HL-60/S4 treated with retinoic acid at 250 ng/mL for 4 days and 3 days (cell line): ENCODE measurements at regions not wholly inside any gene's neighbourhood (a gene's known extent, or its start where the extent isn't known, plus 50 kb on each side); places are given as distances from the start of the nearest gene placed in this dataset.

ENCODE experiments used
- in situ Hi-C: fragments of 300-500 bp; cut with MboI; formaldehyde crosslinking; loops from 2 replicates; pipeline ENCODE4 v1.7.0; 2022; ENCODE audit warnings: low sequenced_read_pairs

DNA sequence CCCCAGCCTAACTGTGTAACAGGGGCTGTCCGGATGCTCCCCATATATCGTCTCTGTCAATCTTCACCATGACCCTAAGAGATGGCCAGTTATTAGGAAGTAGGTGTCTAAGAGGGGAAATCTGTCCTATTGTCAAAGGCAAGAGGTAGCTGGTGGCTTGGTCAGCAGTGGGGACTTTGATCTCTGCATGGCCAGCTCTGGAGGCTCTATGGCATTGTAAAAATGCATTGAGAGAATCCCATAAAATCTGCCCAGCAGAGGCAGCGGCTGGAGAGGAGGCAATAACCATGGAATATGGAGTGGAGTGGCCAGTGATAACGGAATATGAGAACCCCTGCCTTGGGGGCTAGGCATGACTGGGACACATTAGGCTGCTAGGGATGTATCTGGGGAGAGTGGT, 88.8 kb downstream of the MRM1 start:
- in situ Hi-C loops, result loop anchor here (25.0 kb wide), 1 partner anchor 103 kb away; the partner anchor contains the start of gene DHRS11

DNA sequence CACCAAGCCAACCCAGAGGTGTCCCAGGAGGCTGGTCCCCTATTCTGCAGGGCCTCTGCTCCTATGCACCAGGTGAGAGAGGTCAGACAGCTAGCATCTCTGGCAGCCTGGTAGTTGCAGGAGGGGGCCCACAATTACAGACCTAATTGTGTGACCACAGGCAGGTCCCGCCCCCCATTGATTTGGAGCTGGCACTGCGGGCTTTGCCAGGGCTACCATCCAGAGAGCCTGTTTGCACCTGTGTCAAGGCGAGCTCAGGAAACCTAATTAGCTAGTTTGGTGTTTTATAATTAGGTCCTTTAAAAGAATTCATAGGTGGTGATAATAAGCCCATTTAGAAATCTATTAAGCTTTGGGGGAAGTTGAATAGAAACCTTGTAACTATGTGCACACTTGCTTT, 90.2 kb downstream of the MRM1 start:
- in situ Hi-C loops, result loop anchor here (25.0 kb wide), 1 partner anchor 104 kb away; the partner anchor contains the start of gene DHRS11

DNA sequence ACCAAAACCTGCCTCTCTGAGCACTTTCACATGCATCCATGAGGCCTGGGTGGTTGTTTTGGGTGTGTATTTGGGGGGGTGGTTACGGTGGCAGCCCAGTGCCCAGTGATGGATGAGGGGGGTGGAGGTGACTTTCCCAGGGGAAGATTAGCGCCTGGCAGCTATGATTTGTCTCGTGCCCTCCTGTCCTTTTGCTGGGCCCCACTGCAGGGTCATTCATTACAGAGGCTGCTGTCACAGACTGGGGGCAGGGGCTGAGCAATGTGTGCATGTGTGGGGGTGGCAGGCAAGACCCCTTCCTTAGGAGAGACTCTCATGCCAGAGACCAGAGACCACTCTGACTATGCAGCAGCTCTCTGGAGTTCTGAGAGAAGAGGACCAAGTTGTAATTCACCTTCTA, 93.7 kb downstream of the MRM1 start:
- in situ Hi-C loops, result loop anchor here (25.0 kb wide), 1 partner anchor 108 kb away; the partner anchor contains the start of gene DHRS11

DNA sequence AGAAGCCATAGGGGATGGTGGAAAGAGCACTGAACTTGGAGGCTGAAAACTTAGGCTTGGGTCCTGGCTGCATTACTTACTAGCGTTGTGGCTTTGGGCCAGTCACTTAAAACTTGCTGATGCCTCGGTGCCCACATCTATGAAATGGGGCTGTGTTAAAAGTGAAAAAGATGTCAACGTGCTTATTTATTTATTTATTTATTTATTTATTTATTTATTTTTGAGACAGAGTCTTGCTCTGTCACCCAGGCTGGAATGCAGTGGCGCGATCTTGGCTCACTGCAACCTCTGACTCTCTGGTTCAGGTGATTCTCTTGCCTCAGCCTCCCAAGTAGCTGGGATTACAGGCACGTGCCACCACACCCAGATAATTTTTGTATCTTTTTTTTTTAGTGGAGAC, 94.3 kb downstream of the MRM1 start:
- in situ Hi-C loops, result loop anchor here (25.0 kb wide), 1 partner anchor 108 kb away; the partner anchor contains the start of gene DHRS11

DNA sequence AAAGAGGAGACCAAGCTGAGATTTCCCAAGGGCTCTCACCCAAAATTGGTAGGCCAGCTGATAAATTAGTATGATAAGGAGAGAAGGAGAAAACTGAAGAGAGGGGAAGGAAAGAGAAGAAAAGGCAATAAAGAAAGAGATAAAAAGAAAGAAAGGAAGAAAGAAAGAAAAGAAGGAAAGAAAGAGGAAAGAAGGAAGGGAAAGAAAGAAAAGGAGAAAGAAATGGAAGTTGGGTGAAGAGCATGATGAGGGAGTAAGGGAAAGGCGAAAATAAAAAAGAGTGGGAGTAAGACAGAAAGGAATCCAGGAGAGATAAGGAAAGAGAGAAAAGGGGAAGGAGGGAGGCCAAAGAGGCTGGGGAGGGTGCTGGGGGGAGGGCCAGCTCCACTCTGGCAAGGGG, 95.4 kb downstream of the MRM1 start:
- in situ Hi-C loops, result loop anchor here (25.0 kb wide), 1 partner anchor 110 kb away; the partner anchor contains the start of gene DHRS11

DNA sequence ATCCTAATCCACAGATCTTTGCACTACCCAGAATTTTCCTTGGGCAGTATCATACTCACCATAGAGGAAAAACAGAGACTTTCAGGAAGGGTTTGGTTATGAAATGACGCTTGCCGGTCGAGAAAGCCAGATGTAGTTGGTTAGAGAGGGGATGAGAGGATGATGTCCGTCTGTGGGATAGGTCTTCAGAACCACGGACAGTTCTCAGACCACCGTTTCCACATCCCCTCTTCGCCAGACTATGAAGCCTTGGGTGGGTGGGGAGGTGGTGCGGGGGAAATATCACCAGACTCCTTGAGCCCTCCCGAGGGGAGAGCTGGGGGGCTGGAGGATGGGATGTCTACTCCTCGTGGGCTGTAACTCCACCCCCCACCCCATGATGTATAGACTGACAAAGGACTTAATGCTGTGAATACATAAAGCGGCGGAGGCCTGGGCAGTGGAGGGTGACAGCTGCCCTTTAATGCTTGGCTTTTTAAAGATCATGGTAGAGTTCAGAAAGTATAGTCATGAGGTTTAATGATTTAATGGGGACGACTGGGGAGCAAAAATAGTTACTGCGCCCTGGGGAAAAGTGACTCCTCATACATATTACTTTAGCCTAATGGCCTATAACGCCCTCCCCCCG, 96.6 kb downstream of the MRM1 start:
- in situ Hi-C loops, result loop anchor here (25.0 kb wide), 1 partner anchor 111 kb away; the partner anchor contains the start of gene DHRS11

DNA sequence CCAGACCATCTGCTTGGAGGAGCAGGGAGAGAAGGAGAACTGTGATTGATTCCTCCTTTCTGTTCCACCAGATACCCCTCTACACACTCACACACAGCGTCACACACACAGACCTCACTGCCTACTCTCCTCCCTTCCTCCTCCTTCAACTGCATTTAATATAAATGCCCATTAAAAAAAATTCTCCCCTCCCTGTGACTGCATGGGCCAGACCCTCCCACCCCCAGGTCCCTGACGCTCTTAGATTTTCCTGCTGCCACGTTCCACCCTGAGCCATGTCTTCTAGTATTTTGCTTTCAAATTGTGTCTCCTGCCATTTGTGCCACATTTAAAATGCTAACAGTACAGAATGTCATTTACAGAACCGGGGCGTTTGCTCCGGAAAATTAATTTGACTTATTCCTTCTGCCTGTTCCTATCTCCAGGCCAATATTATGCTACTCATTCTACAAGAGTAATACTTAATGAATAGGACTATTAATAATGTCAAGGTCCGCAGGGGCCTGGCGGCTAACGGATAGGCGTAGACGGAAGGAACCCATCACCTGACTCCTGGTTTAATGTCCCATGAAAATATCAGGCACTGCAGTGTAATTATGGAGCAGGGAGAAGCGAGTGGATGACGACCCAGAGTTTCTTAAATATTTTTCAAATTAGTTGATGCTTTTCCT, 100.2 kb downstream of the MRM1 start:
- in situ Hi-C loops, result no loop called here

DNA sequence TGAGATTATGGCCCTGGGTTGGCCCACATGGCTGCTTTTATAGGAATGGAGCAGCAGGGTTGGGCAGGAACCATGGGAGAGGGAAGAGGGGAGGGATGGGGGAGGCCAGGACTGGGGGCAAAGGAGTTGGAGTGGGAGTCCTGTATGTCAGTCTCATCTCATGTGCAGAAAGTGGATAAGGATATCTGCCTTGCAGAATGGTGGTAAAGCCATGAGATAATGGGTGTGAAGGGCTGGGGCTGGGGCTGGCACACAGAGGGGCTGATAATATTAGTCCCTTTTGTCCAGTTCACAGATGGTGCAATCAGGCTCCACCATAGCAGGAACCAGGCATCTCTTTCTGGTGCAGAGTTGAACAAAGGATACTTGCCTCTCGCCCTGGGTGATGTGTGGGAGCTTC, 101.3 kb downstream of the MRM1 start:
- in situ Hi-C loops, result no loop called here

DNA sequence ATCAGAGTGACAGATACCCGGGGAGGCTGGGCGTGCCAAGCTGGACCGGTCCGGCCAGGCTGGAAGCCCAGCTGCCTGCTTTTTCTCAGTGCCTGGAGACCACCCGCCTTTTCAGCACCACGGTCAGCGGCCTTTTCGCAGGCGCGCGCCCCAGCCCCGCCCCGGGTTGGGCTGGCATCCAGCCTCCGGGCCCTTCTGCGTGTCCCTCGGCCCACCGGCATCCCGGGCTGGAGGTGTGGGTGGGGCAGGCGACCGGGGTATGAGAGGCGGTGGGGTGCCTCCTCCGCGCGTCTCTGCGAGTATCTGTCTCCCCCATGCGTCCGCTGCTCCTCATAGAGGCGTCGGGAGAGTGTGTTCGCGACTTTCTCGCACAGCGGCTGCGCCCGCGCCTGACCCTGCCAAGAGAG, 102.5 kb downstream of the MRM1 start:
- in situ Hi-C loops, result no loop called here

DNA sequence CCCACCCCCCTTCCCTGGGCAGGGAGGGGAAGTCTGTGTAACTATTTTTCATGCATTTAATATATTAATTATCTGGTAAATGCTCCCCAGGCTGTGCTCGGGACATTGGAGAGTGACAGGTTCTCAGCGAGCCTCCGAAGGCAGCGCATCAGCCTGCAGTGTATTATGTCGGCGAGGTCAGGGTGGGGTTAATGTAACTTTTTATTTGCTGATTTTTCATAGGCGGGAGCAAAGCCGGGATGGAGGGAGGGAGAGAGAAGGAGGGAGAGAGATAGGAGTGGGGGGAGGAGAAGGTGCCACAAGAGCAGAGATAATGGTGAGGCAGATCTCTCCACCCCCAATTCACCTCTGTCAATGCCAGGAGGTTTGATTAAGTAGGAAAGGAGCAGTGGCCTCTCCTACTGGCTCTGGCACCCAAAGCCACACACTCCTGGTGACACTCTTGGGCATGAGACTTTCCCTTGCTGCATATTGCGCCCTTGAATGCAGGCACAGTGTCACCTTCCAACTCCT, 104.0 kb downstream of the MRM1 start:
- in situ Hi-C loops, result no loop called here

DNA sequence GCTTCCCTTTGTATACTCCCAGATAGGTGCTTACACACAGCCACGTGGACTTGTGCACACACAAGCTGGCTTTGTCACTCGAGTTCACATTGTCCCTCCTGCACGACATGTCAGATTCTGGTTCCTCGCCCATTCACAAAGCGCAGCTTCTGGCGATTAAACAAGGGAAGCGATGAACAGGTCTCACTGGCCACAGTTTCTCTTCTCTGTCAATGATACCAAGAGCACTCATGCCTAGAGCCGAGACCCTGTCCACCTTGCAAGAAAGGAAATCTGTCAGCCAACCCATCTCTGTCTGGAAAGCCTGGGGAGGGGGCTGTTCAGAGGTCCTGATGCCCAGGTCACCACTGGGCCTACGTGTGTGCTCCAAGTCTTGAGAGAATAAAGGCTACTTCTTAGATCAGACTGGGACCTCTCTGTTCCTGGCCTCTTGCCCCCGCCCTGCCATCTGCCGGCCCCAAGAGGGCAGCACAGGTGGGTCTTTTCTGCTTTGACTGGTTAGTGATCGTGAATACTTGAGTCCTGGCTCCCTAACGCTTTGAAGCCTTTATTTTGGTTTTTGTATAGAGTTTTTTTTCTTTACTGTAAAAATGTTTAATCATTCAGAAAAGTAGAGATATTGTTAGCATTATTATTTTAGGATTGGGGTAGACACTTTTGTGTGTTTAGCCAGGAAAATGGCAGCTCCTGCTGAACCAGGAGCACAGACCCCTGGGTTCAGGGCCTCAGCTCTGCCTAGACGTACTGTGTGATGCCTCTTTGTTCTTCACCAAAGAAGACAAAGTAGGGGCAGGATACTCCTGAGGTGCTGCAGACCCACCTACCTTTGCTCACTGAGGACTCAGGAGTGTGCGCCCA, 104.7 kb downstream of the MRM1 start:
- in situ Hi-C loops, result no loop called here

DNA sequence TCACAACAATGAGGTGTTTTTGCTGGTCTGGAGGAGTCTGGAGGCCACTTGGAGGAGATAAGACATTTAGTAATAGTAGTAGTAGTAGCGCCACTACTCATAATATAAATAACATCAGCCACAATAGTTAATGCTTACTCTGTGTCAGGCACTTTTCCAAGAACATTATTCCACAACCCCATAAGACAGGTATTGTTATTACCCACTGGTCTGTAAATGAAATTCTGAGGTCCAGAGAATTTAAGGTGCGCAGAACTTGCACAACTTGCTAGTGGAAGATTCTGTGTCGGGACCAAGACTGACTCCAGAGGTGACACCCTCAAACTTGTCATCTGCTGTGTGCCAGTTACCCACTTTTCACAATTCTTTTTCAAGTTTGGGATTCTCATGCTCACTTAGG, 106.5 kb downstream of the MRM1 start:
- in situ Hi-C loops, result no loop called here

DNA sequence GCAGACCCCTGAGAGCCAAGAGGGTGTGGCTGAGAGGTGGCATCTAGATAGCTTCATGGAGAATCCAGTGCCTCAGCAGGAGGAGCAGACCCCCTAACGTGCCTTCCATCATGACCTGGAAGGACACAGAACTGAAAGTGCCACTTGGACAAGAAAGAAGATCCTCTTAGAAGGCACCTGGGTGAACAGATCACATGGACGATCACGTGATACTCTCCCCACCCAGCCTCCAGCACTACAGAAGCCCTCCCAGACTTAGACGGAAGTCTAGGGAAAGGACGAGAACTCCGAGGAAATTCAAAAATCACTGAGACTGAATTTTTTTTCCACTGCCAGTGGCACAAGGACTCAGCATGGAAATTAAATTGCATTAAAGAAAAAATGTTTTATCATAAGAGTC, 113.4 kb downstream of the MRM1 start:
- in situ Hi-C loops, result no loop called here

DNA sequence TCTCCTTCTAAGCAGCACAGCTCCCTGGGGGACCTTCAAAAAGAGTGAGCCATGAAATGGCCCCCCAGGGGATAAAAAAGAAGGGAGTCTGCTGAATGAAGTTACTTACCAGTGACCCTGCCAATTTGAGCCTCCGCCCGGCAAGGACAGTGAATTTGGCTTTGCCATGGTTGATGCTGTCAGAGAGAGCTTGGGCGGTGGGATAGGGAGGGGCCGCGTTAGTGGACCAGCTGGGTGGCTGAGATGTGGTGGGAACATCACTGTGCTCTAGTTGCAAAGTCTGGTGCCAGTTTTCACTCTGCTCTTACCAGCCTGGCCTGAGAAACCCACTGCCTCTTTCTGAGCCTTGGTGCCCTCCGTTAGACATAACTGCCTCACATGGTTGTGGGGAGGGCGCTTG, 114.6 kb downstream of the MRM1 start:
- in situ Hi-C loops, result no loop called here

DNA sequence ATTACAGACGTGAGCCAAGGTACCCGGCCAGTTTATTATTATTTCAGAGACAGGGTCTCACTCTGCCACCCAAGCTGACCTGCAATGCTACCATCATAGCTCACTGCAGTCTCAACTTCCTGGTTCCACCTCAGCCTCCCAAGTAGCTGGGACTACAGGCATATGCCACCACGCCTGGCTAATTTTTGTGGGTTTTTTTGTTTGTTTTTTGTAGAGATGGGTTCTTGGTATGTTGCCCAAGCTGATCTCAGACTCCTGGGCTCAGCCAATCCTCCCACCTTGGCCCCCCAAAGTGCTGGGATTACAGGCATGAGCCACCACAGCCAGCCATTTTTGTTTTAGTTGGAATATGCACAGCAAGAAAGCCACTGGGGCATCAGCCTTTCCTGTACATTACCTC, 115.7 kb downstream of the MRM1 start:
- in situ Hi-C loops, result no loop called here

DNA sequence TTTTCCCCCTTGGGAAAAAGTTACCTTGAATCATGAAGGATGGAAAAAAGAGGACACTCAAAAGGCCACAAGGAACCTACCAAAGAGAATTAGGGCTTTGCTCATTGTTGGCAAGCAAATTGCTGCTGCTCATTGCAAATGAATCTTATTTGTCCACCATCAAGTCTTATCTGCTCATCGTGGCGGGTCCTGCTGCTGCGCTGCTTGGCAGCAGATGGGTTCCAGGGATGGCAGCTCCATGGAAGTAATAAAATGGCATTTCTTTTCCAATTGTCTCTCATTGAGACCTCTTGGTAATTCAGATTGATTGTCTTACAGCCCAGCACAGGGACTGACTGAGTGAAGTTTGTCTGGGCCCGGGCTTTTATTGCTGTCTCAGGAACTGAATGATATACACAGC, 118.7 kb downstream of the MRM1 start:
- in situ Hi-C loops, result no loop called here

DNA sequence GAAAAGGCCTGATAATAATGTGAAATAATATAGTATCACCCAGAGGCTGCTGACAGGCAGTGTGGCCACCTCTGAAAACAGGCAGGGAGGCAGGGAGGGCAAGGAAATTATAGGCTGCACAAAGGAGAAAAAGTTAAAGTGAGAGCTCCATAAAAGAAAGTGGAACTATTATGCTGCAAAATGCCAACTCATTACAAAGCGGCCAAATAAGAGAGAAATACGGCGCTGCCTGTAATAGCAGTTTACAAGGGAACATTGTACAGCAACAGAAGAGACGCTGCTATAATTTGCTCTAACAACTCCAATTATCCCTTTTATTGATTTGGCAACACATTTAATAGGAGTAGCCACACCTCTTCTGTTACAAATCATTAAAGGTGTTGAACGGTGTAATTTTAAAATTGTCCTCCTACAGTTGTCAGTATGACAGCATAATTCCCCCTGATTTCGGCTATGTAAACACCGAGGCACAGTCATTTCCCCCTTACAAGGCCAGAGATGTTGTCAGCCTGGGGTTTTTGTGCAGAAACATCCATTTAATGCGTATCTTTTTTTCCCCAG, 120.3 kb downstream of the MRM1 start:
- in situ Hi-C loops, result no loop called here

DNA sequence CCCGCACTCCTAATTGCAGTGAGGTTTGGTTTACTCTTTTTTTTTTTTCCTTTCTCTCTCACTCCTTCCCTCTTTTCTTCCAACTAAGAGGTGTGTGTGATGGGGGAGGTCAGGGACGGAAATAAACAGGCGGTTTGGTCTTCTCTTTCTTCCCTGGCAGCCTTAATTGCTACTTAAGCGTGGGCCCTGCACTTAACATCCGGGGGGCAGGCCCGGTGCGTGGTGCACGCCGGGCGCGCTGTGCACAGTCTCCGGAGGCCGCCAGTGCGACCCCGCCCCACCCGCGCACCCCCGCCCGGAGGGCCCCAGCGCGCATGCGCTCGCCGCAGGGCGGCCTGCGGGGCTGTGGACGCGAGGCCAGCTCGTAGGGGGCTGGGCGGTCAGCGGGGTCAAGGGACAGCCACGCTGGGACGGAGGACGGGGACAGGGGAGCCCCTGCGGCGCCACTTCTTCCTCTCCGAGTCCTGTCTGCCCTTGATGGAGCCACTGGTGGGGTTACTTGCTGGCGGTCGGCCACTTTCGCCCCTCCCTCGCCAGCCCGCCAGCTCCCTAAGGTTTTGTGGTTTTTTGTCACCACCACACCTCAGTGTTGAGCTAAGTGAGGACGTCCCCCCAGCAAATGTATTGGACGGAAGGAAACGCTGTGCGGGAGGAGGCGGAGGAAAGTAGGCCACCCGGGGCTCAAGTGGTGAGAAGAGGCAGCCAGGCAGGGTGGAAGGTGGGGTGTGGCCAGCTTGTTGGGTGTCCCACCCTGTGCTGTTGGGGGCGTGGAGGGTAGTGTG, 120.9 kb downstream of the MRM1 start:
- in situ Hi-C loops, result no loop called here

DNA sequence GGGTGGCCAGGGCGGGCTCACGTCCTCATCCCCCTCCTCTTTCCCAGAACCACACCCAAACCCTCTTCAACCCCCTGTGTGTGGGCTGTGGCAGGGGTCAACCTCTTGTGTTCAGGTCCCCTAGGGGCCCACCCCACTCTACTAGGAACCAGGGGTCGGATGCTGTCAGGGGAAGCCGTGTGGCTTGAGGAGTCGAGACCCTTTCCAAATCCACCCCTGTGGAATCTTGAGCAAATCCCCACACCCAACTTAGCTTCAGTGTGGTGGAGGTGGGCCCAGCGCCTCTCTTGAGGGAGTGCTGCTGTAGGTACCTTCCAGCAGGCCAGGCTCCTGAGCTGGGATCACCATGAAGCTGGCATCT, 121.5 kb downstream of the MRM1 start:
- in situ Hi-C loops, result no loop called here

DNA sequence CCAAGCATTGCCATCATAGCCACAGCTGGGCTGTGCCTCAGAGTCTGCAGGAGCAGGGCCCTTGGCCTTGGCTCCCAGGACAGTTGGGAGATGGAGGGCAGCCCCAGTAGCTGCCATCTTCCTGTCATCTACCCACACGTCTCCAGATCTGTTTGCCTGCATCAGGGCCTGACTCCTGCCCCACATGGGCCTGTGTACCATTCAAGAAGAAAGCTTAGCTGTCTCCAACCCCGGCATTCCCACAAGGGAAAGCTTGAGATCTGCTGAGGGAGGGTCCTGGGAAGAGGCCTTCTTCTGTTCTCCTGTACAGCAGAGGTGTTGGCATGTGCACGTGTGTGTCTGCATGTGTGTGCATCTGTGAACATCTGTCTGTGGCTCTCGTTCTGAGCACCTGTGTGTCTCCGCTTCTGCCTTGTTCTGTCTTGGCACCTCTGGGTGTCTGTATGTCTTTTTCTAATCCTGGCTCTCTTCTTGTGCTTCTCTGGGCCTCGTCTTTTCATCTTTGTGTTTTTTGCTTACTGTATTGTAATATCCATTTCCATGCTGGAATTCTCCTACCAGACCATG, 122.2 kb downstream of the MRM1 start:
- in situ Hi-C loops, result no loop called here
